ENCODE measurements at regions not wholly inside any gene's neighbourhood (a gene's known extent, or its start where the extent isn't known, plus 50 kb on each side); places are given as distances from the start of the nearest gene placed in this dataset.

GRCh38 chr9:3054017-3054586, 210.2 kb upstream of the PUM3 start:
- H3K9ac ChIP-seq (replicated peaks in 1 of 4; ENCODE audit: extremely low read depth in 1 of 4, low read depth in 3 of 4, low read length in 3 of 4), result no peak overlapping the region
- H3K4me1 ChIP-seq (replicated peaks in 1 of 4; ENCODE audit: control insufficient read depth in 3 of 4, insufficient read depth in 4 of 4, low read length in 3 of 4), result no peaks in the 10 kb centered on the region
- no peak overlapping the region for H4K91ac ChIP-seq (replicated peaks; ENCODE audit: insufficient read length, low read length)
- no peaks in the 10 kb centered on the region for H3K9me3 ChIP-seq (ENCODE audit: insufficient read depth in 2 of 2, low read depth in 1 of 2, low read length in 1 of 2)
- DNase-seq (ENCODE audit: low read depth in 1 of 2, low spot score in 2 of 2) (no peak), FAIRE-seq (no peak)
- no peaks in the 10 kb centered on the region for H3K79me2 ChIP-seq (ENCODE audit: control insufficient read depth in 1 of 2, insufficient read depth in 2 of 2, low read length in 2 of 2)
- no peak overlapping the region; the same call in 1 of the 2 replicates for H2AFZ ChIP-seq (ENCODE audit: low read length)
- no peak overlapping the region for H3K18ac ChIP-seq (ENCODE audit: extremely low read depth, low read length)
- H3K23me2 ChIP-seq (ENCODE audit: low read depth, low read length), result no peaks in the 10 kb centered on the region
- CTCF ChIA-PET (ENCODE audit: partially characterized antibody), result interaction anchor here (0.6 kb wide), 1 partner anchor 173 kb away, joined by 3 read pairs; no protein-coding TSS in a partner anchor
- no peak overlapping the region for H2BK12ac ChIP-seq (ENCODE audit: low read depth, low read length)
- no peak overlapping the region for H4K8ac ChIP-seq (ENCODE audit: extremely low read depth, insufficient read depth, low read length)
- H4K5ac ChIP-seq (ENCODE audit: insufficient read length, low read depth, low read length), result no peak overlapping the region
- POLR2A ChIA-PET (ENCODE audit: partially characterized antibody), result no interaction called here
- H3K79me1 ChIP-seq (ENCODE audit: low read depth, low read length), result no peaks in the 10 kb centered on the region
- no peaks in the 10 kb centered on the region for H3K27me3 ChIP-seq (replicated peaks in 1 of 4; ENCODE audit: control insufficient read depth in 3 of 4, extremely low read depth in 1 of 4, insufficient read depth in 3 of 4, low read length in 3 of 4)
- no peak overlapping the region for H3K4ac ChIP-seq (replicated peaks; ENCODE audit: insufficient read length, low read depth, low read length)
- no peak overlapping the region for H2BK20ac ChIP-seq (ENCODE audit: low read length)
- H3K56ac ChIP-seq (replicated peaks; ENCODE audit: insufficient read length, low read depth, low read length), result no peak overlapping the region
- no peaks in the 10 kb centered on the region for H4K20me1 ChIP-seq (replicated peaks in 1 of 2; ENCODE audit: control insufficient read depth in 1 of 2, insufficient read depth in 2 of 2, low read length in 2 of 2)
- no peak overlapping the region for H2BK120ac ChIP-seq (replicated peaks; ENCODE audit: low read depth, low read length)
- WGBS, 2 experiments (ENCODE audit: extremely low coverage in 1 of 2, insufficient coverage in 1 of 2, insufficient read length in 1 of 2, insufficient replicate concordance in 2 of 2, low coverage in 1 of 2, low lambda C conversion rate in 2 of 2, missing lambda C conversion rate in 1 of 2), result 71% methylated on average over 6 of the region's 6 CpGs; no CpG with 5 or more reads in 1 of the 2 experiments
- no peak overlapping the region for H2AK5ac ChIP-seq (ENCODE audit: low read depth, low read length)
- H3K23ac ChIP-seq (ENCODE audit: insufficient read length), result no peak overlapping the region
- no peaks in the 10 kb centered on the region for H3K36me3 ChIP-seq (ENCODE audit: control insufficient read depth in 2 of 4, insufficient read depth in 4 of 4, low read length in 3 of 4)
- no peak overlapping the region for H3K27ac ChIP-seq (ENCODE audit: low read depth, low read length)
- H3K4me3 ChIP-seq (ENCODE audit: extremely low read depth in 1 of 4, insufficient read depth in 2 of 4, low read depth in 3 of 4, low read length in 4 of 4), result no peak overlapping the region
- H2BK5ac ChIP-seq (ENCODE audit: low read depth, low read length), result no peak overlapping the region
- no peak overlapping the region for H3K4me2 ChIP-seq (ENCODE audit: insufficient read depth in 1 of 2, low read depth in 2 of 2, low read length in 2 of 2)
- H2BK15ac ChIP-seq (ENCODE audit: low read length), result no peak overlapping the region
- no peak overlapping the region for H3K14ac ChIP-seq (ENCODE audit: insufficient read length)
- no peak for TF ChIP-seq SUZ12 (IDR thresholded peaks at IDR 0.05; ENCODE audit: low read length)
- TF ChIP-seq CREB1 (IDR thresholded peaks at IDR 0.05), result no peak
- TF ChIP-seq CHD1 (IDR thresholded peaks at IDR 0.05; ENCODE audit: low read depth, low read length), result no peak
- TF ChIP-seq CTCF (IDR thresholded peaks at IDR 0.05; ENCODE audit: control extremely low read depth in 1 of 3, insufficient read depth in 1 of 3, low read depth in 1 of 3, low read length in 3 of 3), result no peak
- no peak for TF ChIP-seq TAF1 (IDR thresholded peaks at IDR 0.05; ENCODE audit: low read depth, low read length)
- TF ChIP-seq RNF2 (IDR thresholded peaks at IDR 0.05; ENCODE audit: borderline replicate concordance, low read depth, low read length, missing control alignments, poor library complexity, severe bottlenecking), result no peak
- no peak for TF ChIP-seq KDM1A (IDR thresholded peaks at IDR 0.05; ENCODE audit: borderline replicate concordance, low read length)
- TF ChIP-seq SIRT6 (IDR thresholded peaks at IDR 0.05; ENCODE audit: low read length), result no peak
- no peak for TF ChIP-seq BACH1 (IDR thresholded peaks at IDR 0.05; ENCODE audit: low read length)
- TF ChIP-seq CBX8 (IDR thresholded peaks at IDR 0.05; ENCODE audit: borderline replicate concordance, low read depth, low read length), result no peak
- TF ChIP-seq POLR2AphosphoS5 (IDR thresholded peaks at IDR 0.05; ENCODE audit: low read depth, low read length), result no peak
- no peak for TF ChIP-seq ASH2L (IDR thresholded peaks at IDR 0.05; ENCODE audit: low read length)
- no peak for TF ChIP-seq TCF12 (IDR thresholded peaks at IDR 0.05; ENCODE audit: low read depth, low read length)
